AG09309 (cell line): ENCODE measurements at regions not wholly inside any gene's neighbourhood (a gene's known extent, or its start where the extent isn't known, plus 50 kb on each side); places are given as distances from the start of the nearest gene placed in this dataset.
A peak's percentile ranks its signal among the peaks of the same experiment; 100 is the strongest.

Experiments
- DNase-seq: peaks from one replicate; pipeline ENCODE4 v3.0.0-alpha.2; 2010; ENCODE audit warnings: low read depth
- H3K4me3 ChIP-seq: 2 replicates; pipeline ENCODE4 v1.5.1; 2011; ENCODE audit warnings: mild to moderate bottlenecking, low read depth, low read length, moderate library complexity; ENCODE audit not compliant: control insufficient read depth
- CTCF ChIP-seq: IDR thresholded peaks from 2 replicates; pipeline ENCODE4 v1.5.1; 2011; ENCODE audit warnings: mild to moderate bottlenecking, low read depth, low read length, inconsistent platforms; ENCODE audit not compliant: insufficient read depth, control insufficient read depth; ENCODE audit errors: missing control alignments

DNA sequence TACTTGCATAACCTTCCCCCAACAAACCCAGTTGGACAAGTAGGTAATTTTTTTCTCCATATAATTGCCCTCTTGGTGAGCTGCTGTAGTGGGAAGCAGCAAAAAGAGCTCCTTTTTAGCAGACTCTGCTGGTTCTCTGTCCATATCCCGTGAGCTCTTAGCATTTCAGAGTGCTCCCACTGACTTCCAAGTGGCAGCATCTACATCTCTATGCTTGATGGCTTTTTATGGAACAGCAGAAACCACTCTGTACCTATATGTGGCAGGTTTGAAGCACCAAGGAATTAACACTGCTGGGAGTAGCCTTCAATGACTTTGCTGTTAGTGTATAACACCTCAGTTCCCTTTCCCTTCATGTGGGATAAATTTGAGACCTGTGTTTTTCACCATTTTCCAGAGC, 168.4 kb upstream of the NHS start:
- H3K4me3 ChIP-seq, result no peak overlapping the region
- no peak for TF ChIP-seq CTCF
- DNase-seq, result no peak

GRCh38 chrX:17214962-17215361, 160.0 kb upstream of the NHS start:
- TF ChIP-seq CTCF, result no peak
- no peak for DNase-seq
- H3K4me3 ChIP-seq, result no peak overlapping the region

- DNase-seq, result no peak
These were observed 148.3 kb upstream of the NHS start for GRCh38 chrX:17226736-17227135.

GRCh38 chrX:17237146-17237545, 137.9 kb upstream of the NHS start:
- DNase-seq, result no peak
- TF ChIP-seq CTCF, result no peak
- H3K4me3 ChIP-seq, result no peak overlapping the region

More at GRCh38 chrX:17226736-17227135, 148.3 kb upstream of the NHS start:
- H3K4me3 ChIP-seq, result no peak overlapping the region
- no peak for TF ChIP-seq CTCF

DNA sequence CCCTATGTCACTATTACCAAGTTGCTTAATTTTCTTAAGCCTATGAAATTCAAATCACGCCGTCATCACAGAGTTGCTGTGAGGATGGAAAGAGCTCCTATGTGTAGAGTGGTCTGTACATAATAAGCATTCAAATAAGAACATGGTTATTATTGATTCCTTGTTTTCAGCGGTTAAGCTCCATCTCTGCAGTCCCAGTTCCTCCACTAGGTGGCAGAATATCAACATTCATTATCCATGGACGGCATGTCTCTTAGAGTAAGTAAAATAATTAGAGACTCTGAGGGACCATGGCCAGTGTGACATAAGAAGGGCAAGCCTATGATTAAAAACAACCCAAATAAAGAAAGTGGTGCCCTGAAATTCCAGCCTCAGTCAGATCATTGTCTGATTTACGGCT, 132.5 kb upstream of the NHS start:
- TF ChIP-seq CTCF, result peak; percentile 78
- peak; percentile 10 for DNase-seq
- H3K4me3 ChIP-seq, result no peak overlapping the region

DNA sequence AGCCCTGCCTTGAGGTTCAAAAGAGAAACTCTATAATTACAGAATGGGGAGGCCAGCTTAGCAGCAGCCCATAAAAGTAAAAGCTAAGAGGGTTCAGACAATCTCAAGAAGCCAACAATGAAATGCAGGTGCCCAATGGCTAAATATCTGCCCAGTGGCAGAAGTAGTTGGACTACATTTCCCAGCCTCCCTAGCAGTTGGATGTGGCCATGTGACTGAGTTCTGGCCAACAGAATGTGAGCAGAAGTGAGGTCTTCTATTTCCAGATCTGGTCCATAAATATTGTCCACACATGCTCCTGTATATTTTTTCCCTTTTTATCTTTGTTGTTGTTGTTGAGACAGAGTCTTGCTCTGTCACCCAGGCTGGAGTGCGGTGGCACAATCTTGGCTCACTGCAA, 127.9 kb upstream of the NHS start:
- H3K4me3 ChIP-seq, result no peak overlapping the region
- DNase-seq, result no peak
- TF ChIP-seq CTCF, result no peak

DNA sequence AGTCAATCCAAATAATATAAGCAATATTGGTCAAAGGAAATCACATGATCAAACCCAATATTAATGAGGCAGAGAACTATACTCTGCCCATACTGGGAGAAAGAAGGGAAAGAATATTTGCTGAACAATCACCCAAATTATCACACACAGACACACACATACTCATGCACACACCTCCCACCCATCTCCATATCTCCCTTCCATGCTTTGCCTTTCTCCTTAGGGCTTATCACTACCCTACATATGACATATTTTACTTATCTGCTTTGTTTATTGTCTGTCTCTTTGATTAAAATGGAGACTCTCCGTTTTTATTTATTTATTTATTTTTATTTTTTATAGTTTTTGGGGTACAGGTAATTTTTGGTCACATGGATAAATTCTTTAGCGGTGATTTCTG, 112.9 kb upstream of the NHS start:
- no peak for DNase-seq
- H3K4me3 ChIP-seq, result no peak overlapping the region
- TF ChIP-seq CTCF, result no peak
